Uterus (tissue), 3 donors: ENCODE measurements at regions not wholly inside any gene's neighbourhood (a gene's known extent, or its start where the extent isn't known, plus 50 kb on each side); places are given as distances from the start of the nearest gene placed in this dataset.

Source experiments
- DNase-seq, 2 donors: peaks; one replicate each; pipeline ENCODE4 v3.0.0-alpha.2; 2019 to 2020
- H3K27ac ChIP-seq, 2 donors: fragments of 200-600 bp; sonication (generic); 1 replicate in 1 of 2; 2 replicates in 1 of 2; pipeline ENCODE4 v1.5.1; 2016 to 2018
- H3K27me3 ChIP-seq, 2 donors: fragments of 200-600 bp; sonication (generic); one replicate each; pipeline ENCODE4 v1.5.1; 2018 to 2019; ENCODE audit warnings: control low read depth in 1 of 2
- H3K36me3 ChIP-seq, 2 donors: fragments of 200-600 bp; sonication (generic); one replicate each; pipeline ENCODE4 v1.5.1; 2019; ENCODE audit warnings: control low read depth in 1 of 2
- H3K4me1 ChIP-seq, 2 donors: fragments of 200-600 bp; sonication (generic); one replicate each; pipeline ENCODE4 v1.5.1; 2018 to 2019; ENCODE audit warnings: control low read depth in 1 of 2
- H3K4me3 ChIP-seq, 2 donors: fragments of 200-600 bp; sonication (generic); 1 replicate in 1 of 2; 2 replicates in 1 of 2; pipeline ENCODE4 v1.5.1; 2018 to 2019; ENCODE audit warnings: mild to moderate bottlenecking in 1 of 2
- H3K9me3 ChIP-seq, 2 donors: fragments of 200-600 bp; sonication (generic); one replicate each; pipeline ENCODE4 v1.5.1; 2019; ENCODE audit warnings: control low read depth in 1 of 2
- POLR2A ChIP-seq, 2 donors: fragments of 450-650 bp; IDR thresholded peaks; one replicate each; pipeline ENCODE4 v1.6.1; 2016; ENCODE audit warnings: antibody characterized with exemption in 2 of 2, mild to moderate bottlenecking in 1 of 2, moderate library complexity in 1 of 2
- intact Hi-C: fragments of 100-400 bp; cut with DNase I; formaldehyde crosslinking; loops from one replicate; pipeline ENCODE4 v1.15.1; 2023; ENCODE audit warnings: low total_unique reads
- TF ChIP-seq, protein P1 (sequence below), 4 experiments: fragments of 200-600 bp in 2 of 4; fragments of 450-650 bp in 2 of 4; sonication (generic) in 2 of 4; IDR thresholded peaks; one replicate each; pipeline ENCODE4 v1.5.1; 2016 to 2019; ENCODE audit warnings: antibody characterized with exemption in 4 of 4, mild to moderate bottlenecking in 2 of 4, moderate library complexity in 1 of 4
- donor health status: DM: yes; HTN: yes; CAD: no.

GRCh38 chr18:47618758-47619157 is 311.7 kb downstream of the SMAD2 start:
- Histone ChIP-seq H3K27ac (no peak overlapping the region), H3K27me3 (no peaks in the 10 kb centered on the region), H3K9me3 (no peaks in the 10 kb centered on the region), H3K4me3 (no peak overlapping the region), H3K36me3 (no peaks in the 10 kb centered on the region), H3K4me1 (no peaks in the 10 kb centered on the region)
- no peak for DNase-seq
- intact Hi-C loops, result no loop called here
- TF ChIP-seq POLR2A (IDR thresholded peaks at IDR 0.05), result no peak
- TF ChIP-seq, protein P1, sequence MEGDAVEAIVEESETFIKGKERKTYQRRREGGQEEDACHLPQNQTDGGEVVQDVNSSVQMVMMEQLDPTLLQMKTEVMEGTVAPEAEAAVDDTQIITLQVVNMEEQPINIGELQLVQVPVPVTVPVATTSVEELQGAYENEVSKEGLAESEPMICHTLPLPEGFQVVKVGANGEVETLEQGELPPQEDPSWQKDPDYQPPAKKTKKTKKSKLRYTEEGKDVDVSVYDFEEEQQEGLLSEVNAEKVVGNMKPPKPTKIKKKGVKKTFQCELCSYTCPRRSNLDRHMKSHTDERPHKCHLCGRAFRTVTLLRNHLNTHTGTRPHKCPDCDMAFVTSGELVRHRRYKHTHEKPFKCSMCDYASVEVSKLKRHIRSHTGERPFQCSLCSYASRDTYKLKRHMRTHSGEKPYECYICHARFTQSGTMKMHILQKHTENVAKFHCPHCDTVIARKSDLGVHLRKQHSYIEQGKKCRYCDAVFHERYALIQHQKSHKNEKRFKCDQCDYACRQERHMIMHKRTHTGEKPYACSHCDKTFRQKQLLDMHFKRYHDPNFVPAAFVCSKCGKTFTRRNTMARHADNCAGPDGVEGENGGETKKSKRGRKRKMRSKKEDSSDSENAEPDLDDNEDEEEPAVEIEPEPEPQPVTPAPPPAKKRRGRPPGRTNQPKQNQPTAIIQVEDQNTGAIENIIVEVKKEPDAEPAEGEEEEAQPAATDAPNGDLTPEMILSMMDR (IDR thresholded peaks at IDR 0.05), result no peak

GRCh38 chr18:47615043-47615442 is 315.4 kb downstream of the SMAD2 start:
- Histone ChIP-seq H3K4me3 (no peak overlapping the region), H3K27me3 (no peaks in the 10 kb centered on the region), H3K4me1 (no peaks in the 10 kb centered on the region), H3K27ac (no peak overlapping the region), H3K36me3 (no peaks in the 10 kb centered on the region), H3K9me3 (no peaks in the 10 kb centered on the region)
- intact Hi-C loops, result no loop called here
- DNase-seq, result no peak
- TF ChIP-seq POLR2A (IDR thresholded peaks at IDR 0.05), result no peak
- TF ChIP-seq, protein P1 (IDR thresholded peaks at IDR 0.05), result no peak

DNA sequence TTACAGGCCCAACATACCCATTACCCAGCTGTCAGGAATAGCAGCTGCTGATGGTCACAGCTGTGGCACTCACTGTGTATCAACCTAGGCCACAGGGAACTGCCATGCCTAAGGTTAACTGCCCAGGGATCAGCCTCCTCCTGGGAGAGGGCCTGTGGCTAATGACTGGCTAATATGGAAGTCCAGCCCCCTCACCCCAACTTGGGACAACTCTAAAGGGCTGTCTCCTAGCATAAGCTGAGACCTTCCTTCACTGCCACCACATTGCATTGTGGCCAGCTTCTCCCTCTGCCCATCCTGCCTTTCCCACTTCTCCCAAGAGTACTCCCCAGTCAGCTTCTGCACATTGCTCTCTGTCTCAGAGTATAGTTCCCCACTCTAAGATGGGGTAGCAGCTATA is 316.5 kb downstream of the SMAD2 start:
- H3K36me3 ChIP-seq, result no peaks in the 10 kb centered on the region
- H3K27ac ChIP-seq, result no peak overlapping the region
- no peak for DNase-seq
- intact Hi-C loops, result no loop called here
- no peak overlapping the region for H3K4me3 ChIP-seq
- H3K4me1 ChIP-seq, result no peaks in the 10 kb centered on the region
- TF ChIP-seq, protein P1 (IDR thresholded peaks at IDR 0.05), result no peak
- no peak for TF ChIP-seq POLR2A (IDR thresholded peaks at IDR 0.05)
- no peaks in the 10 kb centered on the region for H3K27me3 ChIP-seq
- no peaks in the 10 kb centered on the region for H3K9me3 ChIP-seq

DNA sequence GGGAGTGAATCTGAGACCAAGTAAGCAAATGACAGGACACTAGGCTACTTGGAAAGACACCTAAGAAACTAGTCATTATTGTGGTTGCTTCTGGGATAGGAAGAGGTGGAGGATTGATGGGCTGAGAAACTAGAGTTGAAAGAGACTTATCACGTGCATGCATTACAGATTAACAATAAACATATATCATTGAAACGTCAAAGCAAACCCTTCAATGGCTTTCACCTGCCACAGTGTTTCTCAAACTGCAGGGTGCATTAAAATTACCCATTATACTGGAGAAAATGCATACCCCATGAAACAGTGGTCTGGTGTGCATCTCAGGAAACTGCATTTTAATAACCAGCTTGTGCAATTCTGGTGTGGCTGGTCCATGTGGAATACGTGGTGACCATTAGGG is 318.8 kb downstream of the SMAD2 start:
- no peak for DNase-seq
- no peaks in the 10 kb centered on the region for H3K36me3 ChIP-seq
- TF ChIP-seq POLR2A (IDR thresholded peaks at IDR 0.05), result no peak
- TF ChIP-seq, protein P1 (IDR thresholded peaks at IDR 0.05), result no peak
- intact Hi-C loops, result no loop called here
- no peak overlapping the region for H3K4me3 ChIP-seq
- no peaks in the 10 kb centered on the region for H3K4me1 ChIP-seq
- H3K27ac ChIP-seq, result no peak overlapping the region
- H3K27me3 ChIP-seq, result no peaks in the 10 kb centered on the region
- H3K9me3 ChIP-seq, result no peaks in the 10 kb centered on the region

DNA sequence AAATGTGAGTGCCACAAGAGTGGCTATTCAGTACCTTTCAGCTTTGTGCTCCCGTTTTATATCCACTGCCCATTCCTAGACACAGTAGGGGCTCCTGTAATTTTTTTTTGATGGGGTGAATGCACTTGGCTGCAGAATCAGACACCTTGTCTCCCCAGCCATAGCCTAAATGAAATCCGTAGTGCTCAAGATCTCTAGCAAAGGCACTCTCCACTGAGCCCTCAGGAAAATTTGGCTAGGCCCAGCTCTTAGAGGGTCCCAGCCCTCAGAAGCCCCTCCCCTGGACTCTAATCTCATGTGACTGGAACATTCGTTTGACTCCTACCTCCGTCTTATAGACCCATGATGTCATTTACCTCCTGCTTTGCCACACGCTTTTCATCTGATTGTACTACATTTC is 323.9 kb downstream of the SMAD2 start:
- no peaks in the 10 kb centered on the region for H3K4me1 ChIP-seq
- no peaks in the 10 kb centered on the region for H3K36me3 ChIP-seq
- TF ChIP-seq POLR2A (IDR thresholded peaks at IDR 0.05), result no peak
- TF ChIP-seq, protein P1 (IDR thresholded peaks at IDR 0.05), result no peak
- no peak for DNase-seq
- no peaks in the 10 kb centered on the region for H3K27me3 ChIP-seq
- H3K4me3 ChIP-seq, result no peak overlapping the region
- H3K9me3 ChIP-seq, result no peaks in the 10 kb centered on the region
- H3K27ac ChIP-seq, result no peak overlapping the region
- intact Hi-C loops, result no loop called here
